T-helper 2 cell treated with Interferon-gamma antibody and Interleukin-4, amounts not matched to agents 5 μg/mL and 100 μg/mL, for 36 hours (primary cell): ENCODE measurements at regions not wholly inside any gene's neighbourhood (a gene's known extent, or its start where the extent isn't known, plus 50 kb on each side); places are given as distances from the start of the nearest gene placed in this dataset.

Source experiments
- DNase-seq: peaks from one replicate; pipeline ENCODE4 v3.0.0; 2021; ENCODE audit warnings: low spot score
- H3K27ac Mint-ChIP-seq: one replicate; pipeline ENCODE4 v1.8.0; 2021; ENCODE audit warnings: mild to moderate bottlenecking, mixed read lengths
- H3K27me3 Mint-ChIP-seq: one replicate; pipeline ENCODE4 v1.8.0; 2021; ENCODE audit warnings: low read depth, mixed read lengths
- H3K36me3 Mint-ChIP-seq: one replicate; pipeline ENCODE4 v1.8.0; 2021; ENCODE audit warnings: low read depth, mixed read lengths
- H3K4me1 Mint-ChIP-seq: one replicate; pipeline ENCODE4 v1.8.0; 2021; ENCODE audit warnings: low read depth, mixed read lengths
- H3K4me3 Mint-ChIP-seq: one replicate; pipeline ENCODE4 v1.8.0; 2022; ENCODE audit warnings: mild to moderate bottlenecking, moderate library complexity, mixed read lengths
- H3K9me3 Mint-ChIP-seq: one replicate; pipeline ENCODE4 v1.8.0; 2021; ENCODE audit warnings: mixed read lengths

DNA sequence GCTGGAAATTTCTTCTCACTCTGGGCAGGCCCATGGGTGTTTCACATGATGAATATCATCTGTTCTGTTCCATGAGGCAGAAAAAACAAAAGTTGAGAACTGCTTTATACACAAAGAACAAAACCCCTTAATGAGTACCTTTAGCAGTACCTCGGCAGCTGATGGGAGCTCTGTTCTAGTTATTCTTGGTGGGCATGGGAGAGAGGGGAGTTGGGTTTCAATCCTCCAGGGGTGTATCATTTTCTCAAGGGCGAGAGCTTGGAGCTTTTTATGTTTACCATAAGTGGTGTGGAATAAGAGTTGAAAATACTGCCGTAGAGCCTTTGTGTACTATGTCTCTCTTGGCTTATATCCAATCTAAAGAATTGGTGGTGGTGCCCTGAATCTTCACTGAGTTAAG is 103.3 kb upstream of the ZNF608 start:
- H3K9me3 Mint-ChIP-seq, result no peaks in the 10 kb centered on the region
- DNase-seq, result no peak
- no peak overlapping the region for H3K27ac Mint-ChIP-seq
- H3K4me1 Mint-ChIP-seq, result no peaks in the 10 kb centered on the region
- H3K27me3 Mint-ChIP-seq, result no peaks in the 10 kb centered on the region
- no peak overlapping the region for H3K4me3 Mint-ChIP-seq
- no peaks in the 10 kb centered on the region for H3K36me3 Mint-ChIP-seq

GRCh38 chr5:124856726-124857125 is 110.3 kb upstream of the ZNF608 start:
- Mint-ChIP-seq H3K9me3 (peaks cover 3% of the 10 kb centered on the region), H3K27me3 (no peaks in the 10 kb centered on the region), H3K27ac (no peak overlapping the region), H3K4me1 (no peaks in the 10 kb centered on the region), H3K36me3 (no peaks in the 10 kb centered on the region), H3K4me3 (no peak overlapping the region)
- no peak for DNase-seq

DNA sequence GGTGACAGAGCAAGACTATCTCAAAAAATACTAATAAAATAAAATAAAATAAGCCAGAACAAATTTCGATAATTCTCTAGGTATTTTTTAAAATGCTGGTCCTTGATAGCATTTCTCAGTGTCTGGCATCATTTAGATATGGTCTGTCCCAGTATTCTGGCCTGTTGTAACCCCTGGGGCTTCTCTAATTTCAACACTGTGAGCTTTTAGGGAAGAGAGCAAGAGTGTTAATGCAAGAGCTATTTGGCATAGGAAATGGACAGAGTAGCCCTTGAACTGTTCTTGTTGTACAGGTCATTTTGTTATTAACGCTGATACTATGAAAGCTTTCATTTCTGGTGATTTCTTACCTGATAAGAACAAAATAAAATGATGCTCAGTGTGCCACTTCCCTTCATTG is 112.2 kb upstream of the ZNF608 start:
- Mint-ChIP-seq H3K27ac (no peak overlapping the region), H3K36me3 (no peaks in the 10 kb centered on the region), H3K4me3 (no peak overlapping the region), H3K9me3 (peaks cover 3% of the 10 kb centered on the region), H3K4me1 (no peaks in the 10 kb centered on the region), H3K27me3 (no peaks in the 10 kb centered on the region)
- DNase-seq, result no peak

GRCh38 chr5:124859027-124859426 is 112.6 kb upstream of the ZNF608 start:
- no peak overlapping the region for H3K27ac Mint-ChIP-seq
- H3K4me1 Mint-ChIP-seq, result no peaks in the 10 kb centered on the region
- peaks cover 3% of the 10 kb centered on the region for H3K9me3 Mint-ChIP-seq
- H3K36me3 Mint-ChIP-seq, result no peaks in the 10 kb centered on the region
- H3K27me3 Mint-ChIP-seq, result no peaks in the 10 kb centered on the region
- DNase-seq, result no peak
- no peak overlapping the region for H3K4me3 Mint-ChIP-seq

- no peaks in the 10 kb centered on the region for H3K36me3 Mint-ChIP-seq
- DNase-seq, result no peak
- H3K27me3 Mint-ChIP-seq, result no peaks in the 10 kb centered on the region
- no peak overlapping the region for H3K4me3 Mint-ChIP-seq
- H3K9me3 Mint-ChIP-seq, result peaks cover 3% of the 10 kb centered on the region
- no peak overlapping the region for H3K27ac Mint-ChIP-seq
- no peaks in the 10 kb centered on the region for H3K4me1 Mint-ChIP-seq
Measured at GRCh38 chr5:124859556-124860290, 113.3 kb upstream of the ZNF608 start.

DNA sequence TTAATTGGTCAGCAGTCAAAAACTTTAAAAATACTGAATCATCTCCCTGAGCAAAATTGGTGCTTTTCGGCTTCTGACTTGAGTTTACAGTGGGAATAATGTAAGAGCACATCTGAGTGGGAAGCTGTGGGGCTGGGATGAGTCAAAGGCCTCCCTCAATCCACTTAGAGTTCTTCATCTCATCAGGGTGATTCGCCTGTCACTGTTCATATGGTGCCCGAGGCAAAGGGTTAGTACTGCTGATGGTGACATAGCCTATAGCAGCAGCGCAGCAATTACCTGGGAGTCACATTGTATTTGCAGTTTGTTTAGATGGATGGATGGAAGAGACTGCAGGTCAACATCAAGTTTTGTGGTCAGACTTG is 113.8 kb upstream of the ZNF608 start:
- Mint-ChIP-seq H3K36me3 (no peaks in the 10 kb centered on the region), H3K4me3 (no peak overlapping the region), H3K27ac (no peak overlapping the region), H3K4me1 (no peaks in the 10 kb centered on the region), H3K27me3 (no peaks in the 10 kb centered on the region), H3K9me3 (peaks cover 3% of the 10 kb centered on the region)
- DNase-seq, result no peak

DNA sequence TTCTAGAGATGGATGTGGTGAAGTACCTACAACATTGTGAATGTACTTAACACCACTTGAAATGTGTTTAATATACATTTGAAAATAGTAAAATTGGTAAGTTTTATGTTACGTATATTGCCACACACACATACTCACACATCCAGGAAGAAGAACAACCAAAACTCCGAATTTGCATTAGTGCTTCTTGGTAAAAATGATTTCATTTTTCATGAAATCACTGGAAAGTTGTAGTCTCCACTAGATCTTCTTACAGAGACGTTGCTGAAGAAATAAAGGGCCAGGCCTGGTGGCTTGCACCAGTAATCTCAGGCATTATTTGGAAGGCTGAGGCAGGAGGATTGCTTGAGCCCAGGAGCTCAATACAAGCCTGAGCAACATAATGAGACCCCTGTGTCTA is 118.6 kb upstream of the ZNF608 start:
- Mint-ChIP-seq H3K36me3 (no peaks in the 10 kb centered on the region), H3K4me1 (peaks cover 5% of the 10 kb centered on the region), H3K4me3 (no peak overlapping the region), H3K9me3 (no peaks in the 10 kb centered on the region), H3K27me3 (no peaks in the 10 kb centered on the region), H3K27ac (no peak overlapping the region)
- no peak for DNase-seq

GRCh38 chr5:124865603-124866354 is 119.3 kb upstream of the ZNF608 start:
- no peak for DNase-seq
- Mint-ChIP-seq H3K4me1 (peaks cover 5% of the 10 kb centered on the region), H3K27ac (no peak overlapping the region), H3K4me3 (no peak overlapping the region), H3K36me3 (no peaks in the 10 kb centered on the region), H3K9me3 (no peaks in the 10 kb centered on the region), H3K27me3 (no peaks in the 10 kb centered on the region)

DNA sequence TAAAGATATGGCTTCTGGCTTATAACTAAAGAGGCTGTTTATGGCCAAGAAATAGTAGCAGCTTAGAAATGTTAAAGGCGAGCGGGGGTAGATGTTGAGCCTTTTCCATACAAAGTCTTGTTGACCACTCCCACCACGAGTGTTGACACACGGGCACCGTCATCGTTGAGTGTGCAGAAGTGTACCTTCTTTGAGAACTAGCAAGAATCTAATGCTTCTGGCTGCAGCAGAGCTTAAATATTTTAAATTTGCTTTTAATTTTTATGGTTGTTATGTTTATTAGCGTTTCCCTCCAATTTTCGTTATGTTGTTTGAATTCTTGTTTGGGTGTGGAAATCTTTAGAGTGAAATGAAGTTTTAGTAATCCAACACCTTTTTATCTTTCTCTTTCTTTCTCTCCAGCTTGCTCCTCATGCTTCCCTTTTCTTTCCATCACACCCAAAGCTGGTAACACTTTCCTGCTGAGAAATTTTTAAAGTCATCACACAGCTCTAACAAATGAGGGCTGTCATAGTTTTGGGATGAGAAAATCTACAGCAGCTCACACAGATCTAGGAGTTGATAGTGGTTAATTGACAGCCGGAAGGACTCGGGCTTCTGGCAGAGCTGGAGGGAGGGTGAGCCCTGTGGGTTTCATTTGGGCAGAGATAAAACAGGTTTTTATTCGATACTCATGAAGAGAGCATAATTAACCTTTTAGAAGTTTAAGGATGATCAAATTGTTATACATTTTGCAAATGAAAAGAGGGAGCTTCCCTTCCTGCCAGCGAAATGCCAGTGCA is 120.1 kb upstream of the ZNF608 start:
- no peaks in the 10 kb centered on the region for H3K9me3 Mint-ChIP-seq
- H3K4me3 Mint-ChIP-seq, result no peak overlapping the region
- H3K36me3 Mint-ChIP-seq, result no peaks in the 10 kb centered on the region
- H3K27me3 Mint-ChIP-seq, result no peaks in the 10 kb centered on the region
- no peak for DNase-seq
- H3K4me1 Mint-ChIP-seq, result peaks cover 5% of the 10 kb centered on the region
- no peak overlapping the region for H3K27ac Mint-ChIP-seq

DNA sequence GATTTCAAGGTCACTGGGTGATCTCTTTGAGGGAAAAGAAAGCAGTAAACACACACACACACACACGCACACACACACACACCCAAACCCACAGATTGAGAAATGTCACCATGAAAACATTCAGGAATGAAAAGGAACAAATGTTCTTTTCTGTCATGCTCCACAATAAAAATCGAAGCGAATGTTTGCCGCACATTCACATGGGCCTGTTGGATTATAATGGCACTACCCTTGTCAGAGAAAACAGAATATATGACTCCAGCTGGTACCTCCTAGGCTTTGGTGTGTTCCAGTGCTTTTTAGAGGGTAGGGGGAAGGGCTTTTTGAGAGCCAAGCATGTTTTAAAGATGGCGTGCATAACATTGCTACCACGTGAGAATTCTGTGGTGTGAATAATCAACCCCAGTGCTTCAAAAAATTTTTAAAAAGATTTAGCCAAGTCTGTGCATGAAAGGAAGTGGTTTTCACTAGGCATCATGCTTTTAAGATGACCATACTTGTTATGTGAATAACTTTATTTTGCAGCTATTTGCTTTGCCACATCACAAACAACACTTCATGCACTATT is 120.8 kb upstream of the ZNF608 start:
- H3K4me1 Mint-ChIP-seq, result peaks cover 5% of the 10 kb centered on the region
- DNase-seq, result no peak
- H3K27ac Mint-ChIP-seq, result no peak overlapping the region
- H3K4me3 Mint-ChIP-seq, result no peak overlapping the region
- no peaks in the 10 kb centered on the region for H3K27me3 Mint-ChIP-seq
- H3K9me3 Mint-ChIP-seq, result no peaks in the 10 kb centered on the region
- no peaks in the 10 kb centered on the region for H3K36me3 Mint-ChIP-seq

- Mint-ChIP-seq H3K36me3 (no peaks in the 10 kb centered on the region), H3K27ac (no peak overlapping the region), H3K9me3 (no peaks in the 10 kb centered on the region), H3K27me3 (no peaks in the 10 kb centered on the region), H3K4me1 (peaks cover 5% of the 10 kb centered on the region), H3K4me3 (no peak overlapping the region)
- no peak for DNase-seq
Measured at GRCh38 chr5:124868676-124869075, 122.2 kb upstream of the ZNF608 start.

DNA sequence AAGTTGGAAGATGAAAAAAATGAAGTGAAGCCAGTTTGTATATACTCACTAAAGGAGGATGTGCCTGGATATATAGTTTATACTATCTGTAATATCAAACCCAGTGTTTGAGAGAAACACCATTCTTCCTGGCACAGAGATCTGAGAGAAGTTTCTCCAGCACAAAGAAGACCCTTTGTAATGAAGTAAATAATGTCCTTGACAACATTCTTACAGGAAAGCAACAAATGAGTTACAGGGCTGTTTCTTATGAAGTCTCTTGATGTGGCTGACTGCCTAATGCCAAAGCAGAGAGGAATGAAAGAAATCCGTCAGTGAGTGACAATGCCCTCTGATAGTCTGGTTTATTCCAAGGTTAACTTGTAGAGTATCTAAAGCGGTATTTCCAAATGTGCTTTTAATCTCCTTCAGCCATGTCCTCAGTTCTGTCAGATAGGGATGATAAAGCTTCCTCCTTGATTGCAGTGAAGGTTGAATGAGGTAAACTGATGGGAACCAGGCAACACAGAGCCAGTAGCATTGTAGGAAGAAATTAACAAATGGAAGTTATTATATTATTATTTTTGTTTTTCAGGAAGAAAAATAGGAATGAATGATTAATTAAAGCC is 123.1 kb upstream of the ZNF608 start:
- no peaks in the 10 kb centered on the region for H3K27me3 Mint-ChIP-seq
- H3K36me3 Mint-ChIP-seq, result no peaks in the 10 kb centered on the region
- no peak for DNase-seq
- H3K4me1 Mint-ChIP-seq, result peaks cover 5% of the 10 kb centered on the region
- H3K9me3 Mint-ChIP-seq, result no peaks in the 10 kb centered on the region
- H3K27ac Mint-ChIP-seq, result no peak overlapping the region
- H3K4me3 Mint-ChIP-seq, result no peak overlapping the region

DNA sequence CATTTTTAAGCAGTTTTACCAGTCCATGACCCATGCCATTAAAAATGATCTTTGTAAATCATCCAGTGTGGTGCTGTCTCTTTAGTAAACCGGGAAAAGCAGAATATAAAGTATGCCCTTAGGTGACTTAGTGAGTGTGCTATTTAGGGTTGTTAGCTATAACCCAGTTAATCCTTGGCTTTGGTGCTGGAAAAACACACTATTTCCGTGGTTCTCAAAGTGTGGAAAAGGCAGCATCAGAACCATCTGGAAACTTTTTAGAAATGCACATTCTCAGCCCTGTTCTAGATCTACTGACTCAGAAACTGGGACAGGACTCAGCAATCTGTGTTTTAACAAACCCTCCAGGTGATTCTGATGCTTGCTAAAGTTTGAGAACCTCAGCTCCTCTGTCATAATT is 123.6 kb upstream of the ZNF608 start:
- DNase-seq, result no peak
- Mint-ChIP-seq H3K9me3 (no peaks in the 10 kb centered on the region), H3K27me3 (no peaks in the 10 kb centered on the region), H3K36me3 (no peaks in the 10 kb centered on the region), H3K27ac (no peak overlapping the region), H3K4me3 (no peak overlapping the region), H3K4me1 (peaks cover 5% of the 10 kb centered on the region)

DNA sequence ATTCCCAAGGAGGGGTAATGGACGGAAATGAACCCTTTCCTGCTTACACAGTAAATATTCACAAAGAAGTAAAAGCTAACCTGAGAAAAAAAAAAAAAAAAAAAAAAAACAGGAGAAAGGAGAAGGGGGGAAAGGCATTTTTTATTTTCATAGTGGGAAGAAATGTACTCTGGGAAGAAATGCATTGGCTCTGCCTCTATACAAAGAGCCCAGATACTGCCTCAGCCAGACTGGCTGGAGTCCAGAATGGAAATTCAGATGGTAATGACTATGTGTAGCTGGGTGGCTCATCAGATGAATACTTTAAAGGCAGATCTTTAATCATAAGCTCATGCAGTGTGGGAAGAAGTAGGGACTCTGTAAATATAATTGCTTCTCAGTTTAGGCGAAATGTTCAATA is 124.9 kb upstream of the ZNF608 start:
- Mint-ChIP-seq H3K9me3 (no peaks in the 10 kb centered on the region), H3K27ac (no peak overlapping the region), H3K36me3 (no peaks in the 10 kb centered on the region), H3K4me1 (peaks cover 4% of the 10 kb centered on the region), H3K4me3 (no peak overlapping the region), H3K27me3 (no peaks in the 10 kb centered on the region)
- DNase-seq, result no peak
